ENCODE measurements at regions not wholly inside any gene's neighbourhood (a gene's known extent, or its start where the extent isn't known, plus 50 kb on each side); places are given as distances from the start of the nearest gene placed in this dataset.
A peak's percentile ranks its signal among the peaks of the same experiment; 100 is the strongest.

DNA sequence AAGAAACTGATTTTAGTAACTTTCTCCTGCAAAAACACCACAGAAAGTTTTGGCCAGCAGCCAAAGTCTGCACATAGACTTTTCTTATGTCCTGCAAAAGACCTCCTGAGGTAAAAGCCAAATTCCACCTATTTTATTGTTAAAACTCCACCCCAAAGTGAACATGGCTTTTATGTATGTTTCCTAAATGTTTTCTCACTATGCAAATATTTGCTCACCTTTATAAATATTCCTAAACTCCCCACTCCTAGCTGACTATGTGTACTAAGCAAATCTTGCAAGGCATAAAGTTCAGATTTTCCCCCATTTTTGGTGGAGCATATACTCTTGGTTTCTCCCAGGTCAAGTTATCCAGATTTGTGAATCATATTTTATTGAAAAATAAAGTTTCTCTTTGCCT, 446.2 kb downstream of the DNAH5 start:
- no peak for DNase-seq (ENCODE audit: extremely low read depth in 1 of 11, low read depth in 9 of 11, low spot score in 4 of 11)

DNA sequence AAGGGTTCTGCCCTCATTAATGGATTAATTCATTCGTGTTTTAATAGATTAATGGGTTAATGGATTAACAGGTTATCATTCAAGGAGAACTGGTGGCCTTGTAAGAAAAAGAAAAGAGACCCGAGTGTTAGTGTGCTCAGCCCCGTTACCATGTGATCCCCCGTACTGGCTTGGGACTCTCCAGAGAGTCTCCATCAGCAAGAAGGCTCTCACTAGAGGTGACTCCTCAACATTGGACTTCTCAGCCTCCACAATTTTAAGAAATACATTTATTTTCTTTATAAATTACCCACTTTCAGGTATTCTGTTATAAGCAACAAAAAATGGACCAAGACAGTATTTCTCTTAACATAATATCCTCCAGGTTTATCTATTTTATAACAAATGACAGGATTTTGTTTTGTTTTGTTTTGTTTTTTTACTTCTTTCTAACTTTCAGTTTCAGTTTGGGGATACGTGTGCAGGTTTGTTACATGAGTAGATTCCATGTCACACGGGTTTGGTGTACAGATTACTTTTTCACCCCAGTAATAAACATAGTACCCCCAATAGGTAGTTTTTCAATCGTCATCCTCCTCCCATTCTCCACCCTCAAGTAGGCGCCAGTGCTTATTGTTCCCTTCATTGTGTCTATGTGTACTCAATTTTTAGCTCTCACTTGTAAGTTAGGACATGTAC, 456.1 kb downstream of the DNAH5 start:
- DNase-seq (ENCODE audit: extremely low read depth in 1 of 11, low read depth in 9 of 11, low spot score in 4 of 11), result no peak

- DNase-seq (ENCODE audit: extremely low read depth in 1 of 11, low read depth in 9 of 11, low spot score in 4 of 11), result no peak
Measured at GRCh38 chr5:13480834-13481233, 463.7 kb downstream of the DNAH5 start.

- peak; percentile 1 to 21 (median 10) for DNase-seq (ENCODE audit: extremely low read depth in 1 of 11, low read depth in 9 of 11, low spot score in 4 of 11)
Measured at GRCh38 chr5:13478831-13479465, 465.5 kb downstream of the DNAH5 start.

GRCh38 chr5:13477118-13477737, 467.3 kb downstream of the DNAH5 start:
- no peak for DNase-seq (ENCODE audit: extremely low read depth in 1 of 11, low read depth in 9 of 11, low spot score in 4 of 11)

GRCh38 chr5:13472842-13473241, 471.6 kb downstream of the DNAH5 start:
- DNase-seq (ENCODE audit: extremely low read depth in 1 of 11, low read depth in 9 of 11, low spot score in 4 of 11), result no peak

GRCh38 chr5:13470975-13471374, 473.5 kb downstream of the DNAH5 start:
- DNase-seq (ENCODE audit: extremely low read depth in 1 of 11, low read depth in 9 of 11, low spot score in 4 of 11), result no peak

GRCh38 chr5:13470263-13470662, 474.2 kb downstream of the DNAH5 start:
- DNase-seq (ENCODE audit: extremely low read depth in 1 of 11, low read depth in 9 of 11, low spot score in 4 of 11), result no peak

DNA sequence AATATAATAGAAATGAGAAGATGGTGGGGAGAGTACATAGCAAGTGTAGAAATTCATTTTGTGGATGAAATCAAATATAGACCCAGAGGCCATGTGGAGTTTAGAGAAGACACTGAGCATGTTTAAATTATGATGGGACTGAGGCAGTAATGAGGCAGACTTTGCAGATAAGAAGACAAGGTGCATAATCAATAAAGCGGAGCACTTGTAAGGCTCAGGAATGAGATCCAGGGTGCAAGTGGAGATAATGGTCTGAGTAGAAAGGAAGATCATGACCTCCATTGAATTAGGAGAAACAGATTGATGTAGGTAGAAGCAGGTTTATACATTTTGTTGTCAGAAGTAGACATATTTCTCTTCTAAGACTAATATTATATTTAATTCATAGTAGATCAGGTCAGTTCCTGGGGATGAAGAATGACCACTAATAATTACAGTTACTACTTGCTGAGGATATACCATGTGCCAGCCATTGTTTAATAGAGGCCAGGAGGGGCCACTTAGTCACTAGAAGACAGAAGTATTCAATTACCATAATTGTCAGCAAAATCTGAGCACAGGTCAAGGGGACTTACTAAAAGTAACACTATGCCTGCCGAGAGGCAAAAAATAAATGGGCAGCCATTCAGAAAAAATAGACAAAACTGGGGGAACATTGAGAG, 479.8 kb downstream of the DNAH5 start:
- no peak for DNase-seq (ENCODE audit: extremely low read depth in 1 of 11, low read depth in 9 of 11, low spot score in 4 of 11)

DNA sequence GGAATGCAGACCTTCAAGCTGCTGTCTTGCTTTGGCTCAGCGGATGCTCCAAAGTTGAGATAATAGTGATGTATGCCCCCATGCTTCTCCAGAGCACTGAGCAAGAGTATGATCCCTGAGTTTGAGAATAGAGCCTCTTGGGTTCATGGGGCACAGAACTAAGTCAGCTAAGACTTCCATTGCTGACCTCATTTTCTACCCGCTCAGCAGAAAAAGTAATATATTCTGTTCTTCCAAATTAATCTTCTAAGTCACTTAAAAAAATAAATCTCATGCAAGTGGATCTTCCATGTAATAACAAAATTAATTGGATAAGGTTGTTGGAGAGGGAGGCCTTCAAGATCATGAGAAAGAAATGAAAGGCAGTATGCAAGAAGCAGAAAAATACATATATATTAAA, 483.9 kb downstream of the DNAH5 start:
- DNase-seq (ENCODE audit: extremely low read depth in 1 of 11, low read depth in 9 of 11, low spot score in 4 of 11), result no peak

GRCh38 chr5:13454050-13454449, 490.4 kb downstream of the DNAH5 start:
- no peak for DNase-seq (ENCODE audit: extremely low read depth in 1 of 11, low read depth in 9 of 11, low spot score in 4 of 11)

GRCh38 chr5:13448843-13449242, 495.6 kb downstream of the DNAH5 start:
- no peak for DNase-seq (ENCODE audit: extremely low read depth in 1 of 11, low read depth in 9 of 11, low spot score in 4 of 11)

DNA sequence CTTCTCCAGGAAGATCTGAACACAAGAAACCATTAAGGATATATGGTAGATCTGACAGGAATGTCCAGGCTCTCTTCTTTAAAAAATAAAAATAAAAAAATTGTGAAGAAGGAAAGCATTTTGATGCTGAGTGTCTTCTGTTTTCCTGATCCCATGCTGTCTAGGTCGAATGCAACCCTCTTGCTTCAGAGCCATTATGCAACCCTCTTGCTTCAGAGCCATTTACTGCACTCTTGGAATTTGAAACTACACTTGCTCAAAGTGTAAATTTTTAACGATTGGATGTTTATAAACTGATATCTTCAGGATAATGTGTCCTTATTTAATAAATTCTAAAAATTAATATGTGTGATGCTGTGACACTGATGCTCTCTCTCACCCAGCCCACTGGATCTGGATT, 505.1 kb downstream of the DNAH5 start:
- no peak for DNase-seq (ENCODE audit: extremely low read depth in 1 of 11, low read depth in 9 of 11, low spot score in 4 of 11)

DNA sequence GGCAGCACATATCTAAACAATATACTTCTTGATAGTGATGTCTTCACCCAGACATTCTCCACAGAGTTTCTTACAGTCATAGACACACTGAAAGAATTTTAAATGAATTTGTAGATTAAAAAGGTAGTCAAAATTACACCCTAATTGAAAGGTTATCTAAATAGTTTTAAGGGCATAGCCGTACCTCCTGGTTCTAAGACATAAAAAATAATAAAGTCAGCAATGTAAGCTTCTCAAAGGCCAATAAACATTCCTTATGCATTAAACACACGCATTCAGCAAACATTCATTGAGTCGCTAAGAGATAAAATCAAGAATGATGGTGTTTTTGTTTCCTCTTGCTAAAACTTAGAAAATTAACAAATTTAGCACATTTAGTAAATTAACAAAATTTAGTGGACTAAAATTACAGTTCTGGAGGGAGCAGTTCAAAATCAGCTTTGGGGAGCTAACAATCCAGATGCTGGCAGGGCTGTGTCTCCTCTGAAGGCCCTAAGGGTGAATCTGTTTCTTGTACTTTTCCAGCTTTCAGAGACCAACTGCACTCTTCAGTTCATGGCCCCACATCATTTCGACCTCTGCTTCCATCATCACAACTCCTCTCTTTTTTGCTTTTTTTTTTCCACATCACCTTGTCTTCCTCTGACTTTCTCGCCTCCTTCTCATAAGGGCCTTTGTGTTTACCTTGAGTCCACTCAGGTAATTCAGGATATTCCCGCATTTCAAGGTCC, 516.5 kb downstream of the DNAH5 start:
- DNase-seq (ENCODE audit: extremely low read depth in 1 of 11, low read depth in 9 of 11, low spot score in 4 of 11), result no peak

DNA sequence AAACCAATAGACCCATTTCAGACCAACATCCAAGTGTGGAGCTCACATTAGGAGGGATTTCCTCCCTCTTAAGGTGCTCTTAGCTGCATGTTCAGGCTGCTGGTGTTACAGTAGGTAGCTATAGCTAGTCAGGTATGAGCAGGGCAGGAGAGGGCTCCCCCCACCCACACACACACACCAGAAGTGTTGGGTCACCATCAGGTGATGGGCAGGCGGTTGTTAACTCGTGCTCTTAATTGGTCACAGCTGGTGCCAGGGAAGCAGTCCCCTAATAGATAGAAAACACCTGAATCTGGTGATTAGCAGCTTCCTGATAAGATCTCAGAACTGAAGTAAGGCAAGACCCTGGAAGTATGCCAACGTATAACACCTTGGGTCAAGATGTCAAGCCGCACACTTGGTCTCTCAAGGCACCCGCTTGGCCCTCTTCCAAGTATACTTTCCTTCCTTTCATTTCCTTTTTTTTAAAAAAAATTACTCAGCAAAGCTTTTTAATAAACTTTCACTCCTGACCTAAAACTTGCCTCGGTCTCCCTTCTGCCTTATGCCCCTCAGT, 532.4 kb downstream of the DNAH5 start:
- DNase-seq (ENCODE audit: extremely low read depth in 1 of 11, low read depth in 9 of 11, low spot score in 4 of 11), result no peak

GRCh38 chr5:13408616-13409015, 535.9 kb downstream of the DNAH5 start:
- DNase-seq (ENCODE audit: extremely low read depth in 1 of 11, low read depth in 9 of 11, low spot score in 4 of 11), result no peak

- no peak for DNase-seq (ENCODE audit: extremely low read depth in 1 of 11, low read depth in 9 of 11, low spot score in 4 of 11)
Measured at GRCh38 chr5:13403351-13403750, 541.1 kb downstream of the DNAH5 start.

DNA sequence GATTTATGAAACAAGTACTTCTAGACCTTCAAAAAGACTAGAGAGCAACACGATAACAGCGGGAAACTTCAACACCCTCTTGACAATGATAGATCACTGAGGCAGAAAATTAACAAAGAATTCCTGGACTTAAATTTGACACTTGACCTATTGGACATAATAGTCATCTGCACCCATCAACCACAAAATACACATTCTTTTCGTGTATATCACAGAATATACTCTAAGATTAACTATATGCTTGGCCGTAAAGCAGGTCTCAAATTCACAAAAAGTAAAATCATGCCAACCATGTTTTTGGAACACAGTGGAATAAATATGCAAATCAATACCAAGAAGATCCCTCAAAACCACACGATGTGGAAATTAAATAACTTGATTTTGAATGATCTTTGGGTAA, 559.4 kb downstream of the DNAH5 start:
- DNase-seq (ENCODE audit: extremely low read depth in 1 of 11, low read depth in 9 of 11, low spot score in 4 of 11), result no peak

DNA sequence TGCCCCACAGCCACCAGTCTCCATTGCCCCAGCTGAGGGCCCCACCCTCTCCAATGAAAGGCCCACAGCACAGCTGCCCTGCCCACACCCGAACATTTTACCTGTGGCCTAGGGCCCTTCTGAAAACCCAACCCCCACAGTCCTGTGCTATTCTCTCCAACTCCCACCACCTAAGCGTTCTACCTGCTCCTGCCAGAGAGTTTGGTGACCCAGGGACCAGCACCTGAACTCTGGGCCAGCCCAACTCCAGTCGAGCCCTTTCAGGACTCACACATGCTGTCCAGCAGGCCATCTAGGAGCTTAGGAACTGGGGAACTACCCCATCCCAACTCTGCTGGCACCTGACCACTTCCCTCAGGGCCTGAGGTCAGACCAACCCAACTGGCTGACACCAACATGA, 562.3 kb downstream of the DNAH5 start:
- no peak for DNase-seq (ENCODE audit: extremely low read depth in 1 of 11, low read depth in 9 of 11, low spot score in 4 of 11)

Measured in renal cortex interstitium (tissue), 11 donors.